DMS114 treated with DMSO at 0.1 percent for 48 hours (cell line): ENCODE measurements at regions not wholly inside any gene's neighbourhood (a gene's known extent, or its start where the extent isn't known, plus 50 kb on each side); places are given as distances from the start of the nearest gene placed in this dataset.
"Not testable (repeated sequence)": the region's sequence is repeated elsewhere in the genome, so short reads cannot be mapped to it uniquely, and the experiment has no call there.

Experiments used
- DNase-seq: peaks from one replicate; lab custom pipeline; 2025; ENCODE audit not compliant: unreplicated experiment; lab: John Stamatoyannopoulos, UW

GRCh38 chr5:8693341-8693844 is 824.4 kb downstream of the MTRR start:
- no peak for DNase-seq

GRCh38 chr5:8694545-8694944 is 825.6 kb downstream of the MTRR start:
- no peak for DNase-seq

- no peak for DNase-seq
Measured at GRCh38 chr5:8695902-8696845, 827.2 kb downstream of the MTRR start.

- no peak for DNase-seq
Measured at GRCh38 chr5:8700222-8700621, 831.3 kb downstream of the MTRR start.

- DNase-seq = no peak
Measured at GRCh38 chr5:8700671-8701070, 831.7 kb downstream of the MTRR start.

- no peak for DNase-seq
Measured at GRCh38 chr5:8701251-8701650, 832.3 kb downstream of the MTRR start.

GRCh38 chr5:8710426-8710930 is 835.4 kb downstream of the SEMA5A start:
- DNase-seq = no peak

- no peak for DNase-seq
Measured at GRCh38 chr5:8714198-8714597, 831.7 kb downstream of the SEMA5A start.

GRCh38 chr5:8714861-8715260 is 831.0 kb downstream of the SEMA5A start:
- DNase-seq = no peak

- no peak for DNase-seq
Measured at GRCh38 chr5:8719796-8720195, 826.1 kb downstream of the SEMA5A start.

GRCh38 chr5:8720506-8720905 is 825.4 kb downstream of the SEMA5A start:
- no peak for DNase-seq

- DNase-seq = no peak
Measured at GRCh38 chr5:8721536-8721935, 824.3 kb downstream of the SEMA5A start.

GRCh38 chr5:8726383-8727036 is 819.4 kb downstream of the SEMA5A start:
- DNase-seq = no peak

GRCh38 chr5:8727396-8727795 is 818.5 kb downstream of the SEMA5A start:
- no peak for DNase-seq

GRCh38 chr5:8729437-8729836 is 816.4 kb downstream of the SEMA5A start:
- no peak for DNase-seq

- DNase-seq = no peak
Measured at GRCh38 chr5:8730194-8730593, 815.7 kb downstream of the SEMA5A start.

GRCh38 chr5:8731110-8731509 is 814.8 kb downstream of the SEMA5A start:
- DNase-seq = not testable (repeated sequence)

GRCh38 chr5:8740595-8740994 is 805.3 kb downstream of the SEMA5A start:
- DNase-seq = no peak

- DNase-seq = no peak
Measured at GRCh38 chr5:8749556-8749955, 796.3 kb downstream of the SEMA5A start.

- DNase-seq = no peak
Measured at GRCh38 chr5:8750100-8750499, 795.8 kb downstream of the SEMA5A start.

GRCh38 chr5:8751971-8752370 is 793.9 kb downstream of the SEMA5A start:
- DNase-seq = no peak

- no peak for DNase-seq
Measured at GRCh38 chr5:8752595-8752994, 793.3 kb downstream of the SEMA5A start.
